SH-SY5Y (cell line): ENCODE measurements at regions not wholly inside any gene's neighbourhood (a gene's known extent, or its start where the extent isn't known, plus 50 kb on each side); places are given as distances from the start of the nearest gene placed in this dataset.

Experiments used
- GATA2 ChIP-seq: IDR thresholded peaks from 2 replicates; pipeline ENCODE4 v1.6.1; 2011; ENCODE audit warnings: mild to moderate bottlenecking, low read depth, low read length
- GATA3 ChIP-seq: IDR thresholded peaks from 2 replicates; pipeline ENCODE4 v1.6.1; 2011; ENCODE audit warnings: low read depth, mild to moderate bottlenecking, low read length, moderate library complexity

DNA sequence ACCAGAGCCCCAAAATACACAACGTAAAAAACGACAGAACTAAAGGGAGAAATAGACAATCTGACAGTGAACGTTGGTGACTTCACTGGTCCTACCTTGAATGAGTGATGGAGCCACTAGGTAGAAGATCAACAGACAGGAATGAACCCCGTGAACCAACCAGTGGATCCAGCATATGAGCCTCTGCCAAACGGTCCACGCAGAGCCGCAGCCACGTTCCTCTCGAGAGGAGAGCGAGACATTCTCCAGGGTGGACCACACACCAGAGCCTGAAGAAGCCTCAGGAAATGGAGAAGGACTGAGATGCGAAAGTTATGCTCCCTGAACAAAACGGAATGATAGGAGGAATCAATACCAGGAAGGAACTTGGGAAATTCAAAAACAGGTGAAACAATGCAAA, 178.4 kb downstream of the RTP5 start:
- TF ChIP-seq GATA3 (no peak), GATA2 (no peak)
